H1 (cell line): ENCODE measurements at regions not wholly inside any gene's neighbourhood (a gene's known extent, or its start where the extent isn't known, plus 50 kb on each side); places are given as distances from the start of the nearest gene placed in this dataset.
A peak's percentile ranks its signal among the peaks of the same experiment; 100 is the strongest.

Source experiments
- CTCF ChIA-PET: fragments of 300-600 bp; sonication (Branson Sonifier 250); formaldehyde crosslinking; loops from one replicate; lab custom pipeline; 2021; ENCODE audit not compliant: partially characterized antibody; lab: Charles Lee
- POLR2A ChIA-PET: fragments of 300-600 bp; sonication (Branson Sonifier 250); formaldehyde crosslinking; loops from one replicate; lab custom pipeline; 2021; ENCODE audit warnings: inconsistent platforms; ENCODE audit not compliant: partially characterized antibody; lab: Charles Lee
- DNase-seq, 2 experiments: peaks; one replicate each; pipeline versions ENCODE4 v3.0.0 to v3.0.0-alpha.2; 2010 to 2022; ENCODE audit warnings: low spot score in 2 of 2, low read depth in 1 of 2, mixed read lengths in 1 of 2
- FAIRE-seq: peaks from 2 replicates; lab custom pipeline; 2011; peaks lifted over from hg19 to GRCh38; lab: Jason Lieb, UNC
- H2AFZ ChIP-seq: 2 replicates; pipeline ENCODE4 v1.8.1; 2012; ENCODE audit warnings: low read length, inconsistent platforms
- H2AK5ac ChIP-seq: 2 replicates; pipeline ENCODE4 v1.6.1; 2013; ENCODE audit warnings: low read depth, low read length
- H2BK120ac ChIP-seq: replicated peaks from 2 replicates; pipeline ENCODE3; 2013; ENCODE audit warnings: low read depth, low read length, inconsistent platforms
- H2BK12ac ChIP-seq: 2 replicates; pipeline ENCODE4 v1.6.1; 2013; ENCODE audit warnings: low read depth, low read length
- H2BK15ac ChIP-seq: 2 replicates; pipeline ENCODE4 v1.6.1; 2013; ENCODE audit warnings: low read length
- H2BK20ac ChIP-seq: 2 replicates; pipeline ENCODE4 v1.6.1; 2013; ENCODE audit warnings: low read length
- H2BK5ac ChIP-seq: 2 replicates; pipeline ENCODE4 v1.6.1; 2013; ENCODE audit warnings: low read depth, low read length
- H3K14ac ChIP-seq: 2 replicates; pipeline ENCODE4 v1.6.1; 2013; ENCODE audit warnings: inconsistent platforms; ENCODE audit not compliant: insufficient read length
- H3K18ac ChIP-seq: 2 replicates; pipeline ENCODE4 v1.6.1; 2013; ENCODE audit warnings: low read length; ENCODE audit errors: extremely low read depth
- H3K23ac ChIP-seq: 2 replicates; pipeline ENCODE4 v1.6.1; 2013; ENCODE audit warnings: inconsistent platforms; ENCODE audit not compliant: insufficient read length
- H3K23me2 ChIP-seq: 2 replicates; pipeline ENCODE4 v1.6.1; 2013; ENCODE audit warnings: low read depth, low read length
- H3K27ac ChIP-seq: 2 replicates; pipeline ENCODE4 v1.6.1; 2011; ENCODE audit warnings: low read depth, low read length, inconsistent platforms
- H3K27me3 ChIP-seq, 4 experiments: replicated peaks in 1 of 4; 1 replicate in 1 of 4; 2 replicates in 3 of 4; pipeline versions ENCODE4 v1.6.1 to v1.8.1; 2011 to 2013; ENCODE audit warnings: low read length in 3 of 4, mild to moderate bottlenecking in 3 of 4, inconsistent platforms in 2 of 4, mixed read lengths in 2 of 4, moderate library complexity in 1 of 4; ENCODE audit not compliant: control insufficient read depth in 3 of 4, insufficient read depth in 3 of 4; ENCODE audit errors: extremely low read depth in 1 of 4
- H3K36me3 ChIP-seq, 4 experiments: 2 replicates each; pipeline versions ENCODE4 v1.6.1 to v1.8.1; 2011 to 2013; ENCODE audit warnings: mild to moderate bottlenecking in 4 of 4, low read length in 3 of 4, moderate library complexity in 2 of 4, control low read depth in 1 of 4, inconsistent platforms in 1 of 4; ENCODE audit not compliant: insufficient read depth in 4 of 4, control insufficient read depth in 2 of 4
- H3K4ac ChIP-seq: replicated peaks from 2 replicates; pipeline ENCODE3; 2013; ENCODE audit warnings: low read length, low read depth, mixed read lengths, inconsistent platforms; ENCODE audit not compliant: insufficient read length
- H3K4me1 ChIP-seq, 4 experiments: replicated peaks in 1 of 4; 1 replicate in 1 of 4; 2 replicates in 3 of 4; pipeline versions ENCODE4 v1.6.1 to v1.8.1; 2011 to 2013; ENCODE audit warnings: low read length in 3 of 4, inconsistent platforms in 2 of 4, mixed read lengths in 1 of 4; ENCODE audit not compliant: insufficient read depth in 4 of 4, control insufficient read depth in 3 of 4
- H3K4me2 ChIP-seq, 2 experiments: 2 replicates each; pipeline versions ENCODE4 v1.6.1 to v1.8.1; 2011 to 2013; ENCODE audit warnings: low read depth in 2 of 2, low read length in 2 of 2, control low read depth in 1 of 2, inconsistent platforms in 1 of 2, mild to moderate bottlenecking in 1 of 2; ENCODE audit not compliant: insufficient read depth in 1 of 2
- H3K4me3 ChIP-seq, 4 experiments: fragments of 200-600, 300-600 bp in 1 of 4; sonication (generic), shearing (Covaris generic), sonication (Bioruptor Twin) in 1 of 4; 2 replicates each; pipeline versions ENCODE4 v1.5.1 to v1.8.1; 2011 to 2016; ENCODE audit warnings: low read length in 4 of 4, low read depth in 3 of 4, control low read depth in 2 of 4, inconsistent platforms in 2 of 4, mild to moderate bottlenecking in 2 of 4, mixed read lengths in 1 of 4, moderate library complexity in 1 of 4; ENCODE audit not compliant: insufficient read depth in 2 of 4; ENCODE audit errors: extremely low read depth in 1 of 4
- H3K56ac ChIP-seq: replicated peaks from 2 replicates; pipeline ENCODE3; 2013; ENCODE audit warnings: low read depth, mild to moderate bottlenecking, mixed read lengths, low read length, inconsistent platforms; ENCODE audit not compliant: insufficient read length
- H3K79me1 ChIP-seq: 2 replicates; pipeline ENCODE4 v1.6.1; 2013; ENCODE audit warnings: low read depth, low read length, control low read depth
- H3K79me2 ChIP-seq, 2 experiments: 2 replicates each; pipeline versions ENCODE4 v1.6.1 to v1.8.1; 2012 to 2013; ENCODE audit warnings: low read length in 2 of 2, mild to moderate bottlenecking in 2 of 2, inconsistent platforms in 1 of 2; ENCODE audit not compliant: insufficient read depth in 2 of 2, control insufficient read depth in 1 of 2
- H3K9ac ChIP-seq, 4 experiments: replicated peaks in 1 of 4; 1 replicate in 1 of 4; 2 replicates in 3 of 4; pipeline versions ENCODE4 v1.6.1 to v1.8.1; 2011 to 2013; ENCODE audit warnings: low read depth in 3 of 4, low read length in 3 of 4, control low read depth in 2 of 4, mild to moderate bottlenecking in 2 of 4, moderate library complexity in 2 of 4, inconsistent platforms in 1 of 4; ENCODE audit errors: extremely low read depth in 1 of 4
- H3K9me3 ChIP-seq, 2 experiments: 2 replicates each; pipeline versions ENCODE4 v1.6.1 to v1.8.1; 2012 to 2013; ENCODE audit warnings: mild to moderate bottlenecking in 2 of 2, moderate library complexity in 2 of 2, control low read depth in 1 of 2, inconsistent platforms in 1 of 2, low read depth in 1 of 2, low read length in 1 of 2, mixed read lengths in 1 of 2; ENCODE audit not compliant: insufficient read depth in 2 of 2
- H4K20me1 ChIP-seq, 2 experiments: replicated peaks in 1 of 2; 2 replicates each; pipeline versions ENCODE3 to v1.8.1; 2011 to 2013; ENCODE audit warnings: inconsistent platforms in 2 of 2, low read length in 2 of 2, mild to moderate bottlenecking in 1 of 2; ENCODE audit not compliant: insufficient read depth in 2 of 2, control insufficient read depth in 1 of 2
- H4K5ac ChIP-seq: 2 replicates; pipeline ENCODE4 v1.6.1; 2013; ENCODE audit warnings: low read length, low read depth, mixed read lengths, inconsistent platforms; ENCODE audit not compliant: insufficient read length
- H4K8ac ChIP-seq: 2 replicates; pipeline ENCODE4 v1.8.0; 2013; ENCODE audit warnings: mild to moderate bottlenecking, moderate library complexity, low read length, inconsistent platforms; ENCODE audit not compliant: insufficient read depth; ENCODE audit errors: extremely low read depth
- H4K91ac ChIP-seq: replicated peaks from 2 replicates; pipeline ENCODE3; 2013; ENCODE audit warnings: low read length, mixed read lengths, inconsistent platforms; ENCODE audit not compliant: insufficient read length
- CEBPB ChIP-seq: IDR thresholded peaks from 2 replicates; pipeline ENCODE4 v1.6.1; 2012; ENCODE audit warnings: low read depth, low read length
- CHD1 ChIP-seq: IDR thresholded peaks from 2 replicates; pipeline ENCODE4 v1.6.1; 2012; ENCODE audit warnings: low read depth, low read length, improper control_type of control experiment
- JUN ChIP-seq: IDR thresholded peaks from 2 replicates; pipeline ENCODE4 v1.6.1; 2011; ENCODE audit warnings: low read depth, mild to moderate bottlenecking, improper control_type of control experiment, low read length
- SUZ12 ChIP-seq: fragments of 200-600 bp; sonication (generic); IDR thresholded peaks from 2 replicates; pipeline ENCODE4 v1.6.1; 2012; ENCODE audit warnings: mild to moderate bottlenecking, inconsistent platforms, low read length, moderate library complexity, mixed read lengths
- WGBS, 2 experiments: shearing (Covaris generic) in 1 of 2; methylation state at CpG; one replicate each; pipeline versions ENCODE4 v1.1.6 to v1.1.7; 2013 to 2015; ENCODE audit warnings: low lambda C conversion rate in 2 of 2, mixed read lengths in 2 of 2, inconsistent platforms in 1 of 2, low coverage in 1 of 2, missing lambda C conversion rate in 1 of 2; ENCODE audit not compliant: insufficient replicate concordance in 2 of 2, insufficient coverage in 1 of 2, insufficient read length in 1 of 2; ENCODE audit errors: extremely low coverage in 1 of 2, missing lambda C conversion rate in 1 of 2; 5-methylcytosine and 5-hydroxymethylcytosine counted together
- TF ChIP-seq, protein P1 (sequence below): IDR thresholded peaks from 2 replicates; pipeline ENCODE4 v1.6.1; 2011; ENCODE audit warnings: low read depth, mild to moderate bottlenecking, low read length; ENCODE audit not compliant: insufficient read depth

DNA sequence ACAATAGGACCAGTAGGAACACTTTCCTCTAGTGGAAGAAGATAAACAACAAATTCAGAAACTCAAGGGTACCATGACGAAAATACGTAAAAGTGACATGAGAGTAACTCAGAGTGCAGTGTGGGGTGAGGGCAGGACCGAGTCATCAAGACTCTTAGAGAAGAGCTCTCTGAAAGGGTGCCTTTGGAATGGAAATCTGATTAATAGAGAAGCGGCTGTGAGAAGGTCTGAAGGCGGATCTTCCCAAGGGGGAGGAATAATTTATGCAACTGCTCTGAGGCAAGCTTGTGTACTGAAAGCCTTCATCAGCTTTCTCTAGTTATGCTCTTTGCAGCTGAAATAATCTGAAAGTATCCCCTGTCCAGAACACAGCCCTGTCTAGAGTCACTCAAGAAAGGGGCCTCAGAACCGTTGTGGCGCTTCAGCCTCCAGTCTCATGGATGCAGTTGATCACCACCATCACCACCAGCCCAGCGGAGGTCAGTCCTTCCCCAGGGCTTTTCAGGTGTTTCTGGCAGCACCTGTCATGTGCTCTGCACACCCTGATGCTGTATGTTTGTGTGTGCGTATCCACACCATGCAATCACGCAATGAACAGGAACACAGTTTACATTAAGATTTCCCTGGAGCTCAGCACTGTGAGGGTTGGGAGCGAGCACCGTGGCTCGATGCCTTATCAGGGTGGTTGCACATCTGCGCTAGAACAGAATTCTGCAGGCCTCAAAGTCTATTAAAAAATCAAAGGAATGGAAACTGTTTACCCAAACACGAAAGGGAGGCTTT, 396.5 kb downstream of the SMOC2 start:
- Histone ChIP-seq H3K4me3 (peak overlapping the region in 1 of 4 experiments; percentile 18; a peak in 1 of 8 replicates), H2BK15ac (no peak overlapping the region), H3K4me1 (peaks cover 0 to 17% (median 11%) of the 10 kb centered on the region in 4 experiments; a peak in 6 of 7 replicates), H4K8ac (no peak overlapping the region), H3K9me3 (no peaks in the 10 kb centered on the region), H2BK120ac (no peak overlapping the region)
- TF ChIP-seq, protein P1, sequence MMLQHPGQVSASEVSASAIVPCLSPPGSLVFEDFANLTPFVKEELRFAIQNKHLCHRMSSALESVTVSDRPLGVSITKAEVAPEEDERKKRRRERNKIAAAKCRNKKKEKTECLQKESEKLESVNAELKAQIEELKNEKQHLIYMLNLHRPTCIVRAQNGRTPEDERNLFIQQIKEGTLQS = no peak
- no peak for TF ChIP-seq CHD1
- TF ChIP-seq SUZ12 = no peak
- TF ChIP-seq CEBPB = no peak
- TF ChIP-seq JUN = no peak
- TF ChIP-seq, all 59 proteins: peak for 0
- no peak for DNase-seq
- Histone ChIP-seq H2BK5ac (no peak overlapping the region), H3K56ac (no peak overlapping the region), H3K79me2 (no peaks in the 10 kb centered on the region), H2AK5ac (no peak overlapping the region), H3K27ac (no peak overlapping the region), H3K4ac (no peak overlapping the region), H3K18ac (peak overlapping the region; percentile 21; the same call in 1 of the 2 replicates), H4K5ac (peak overlapping the region; percentile 25), H3K4me2 (peak overlapping the region; percentile 9 to 47; a peak in 3 of 4 replicates), H3K27me3 (no peaks in the 10 kb centered on the region), H3K9ac (no peak overlapping the region), H2AFZ (peak overlapping the region; percentile 33; the same call in 1 of the 2 replicates), H4K20me1 (no peaks in the 10 kb centered on the region), H3K23me2 (no peaks in the 10 kb centered on the region), H2BK12ac (peak overlapping the region; percentile 3; the same call in 1 of the 2 replicates), H3K79me1 (no peaks in the 10 kb centered on the region), H4K91ac (peak overlapping the region; percentile 42), H3K14ac (no peak overlapping the region), H3K23ac (no peak overlapping the region), H3K36me3 (no peaks in the 10 kb centered on the region), H2BK20ac (no peak overlapping the region)
- peak; percentile 81 for FAIRE-seq
- 64% methylated on average over 15 of the region's 15 CpGs; no CpG with 5 or more reads in 1 of the 2 experiments for WGBS, 2 experiments
- POLR2A ChIA-PET = no interaction called here
- CTCF ChIA-PET = no interaction called here
